ENCODE measurements at regions not wholly inside any gene's neighbourhood (a gene's known extent, or its start where the extent isn't known, plus 50 kb on each side); places are given as distances from the start of the nearest gene placed in this dataset.
A peak's percentile ranks its signal among the peaks of the same experiment; 100 is the strongest.

DNA sequence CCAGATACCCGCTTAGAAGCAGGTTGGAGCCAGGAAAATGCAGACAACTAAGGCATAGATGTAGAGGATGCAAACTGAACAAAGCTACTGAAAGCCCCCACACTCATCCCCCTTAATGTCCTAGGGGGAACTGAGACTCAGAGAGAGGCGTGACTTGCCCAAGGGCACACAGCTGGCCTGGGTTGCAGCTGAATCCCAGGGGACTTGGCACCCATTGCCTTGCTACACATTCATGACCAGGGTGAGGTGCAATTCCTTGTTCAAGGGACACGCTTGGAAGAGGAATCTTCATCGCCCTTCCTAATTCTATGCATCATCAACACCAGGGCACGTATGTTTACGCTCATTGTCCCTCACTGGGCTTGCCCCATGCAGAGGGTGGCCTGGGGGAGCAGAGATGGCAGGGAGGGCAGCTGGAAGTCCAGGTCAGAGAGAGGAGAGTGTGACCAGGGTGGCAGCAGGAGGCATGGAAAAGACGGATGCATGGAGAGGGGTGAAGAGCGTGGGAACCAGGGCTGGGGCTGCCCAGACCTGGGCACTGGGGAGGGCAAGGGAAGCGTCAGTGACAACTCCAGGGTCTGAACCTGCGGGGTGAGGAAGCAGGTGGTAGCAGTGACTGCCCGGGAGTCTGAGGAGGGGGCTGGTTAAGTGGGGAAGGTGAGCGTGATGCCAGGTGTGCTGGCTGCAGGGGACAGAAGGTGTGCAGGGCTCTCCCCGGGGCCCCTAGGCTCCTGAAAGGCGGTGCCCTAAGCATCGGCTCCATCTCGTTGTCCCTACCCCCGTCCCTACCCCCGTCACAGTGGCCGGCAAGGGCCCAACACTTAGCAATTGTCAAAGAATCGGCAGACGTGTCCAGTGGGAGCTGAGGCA, 267.1 kb upstream of the TNRC6C start:
- no peaks in the 10 kb centered on the region for H3K9me3 ChIP-seq
- H3K27ac ChIP-seq: peak overlapping the region in 1 of 10 donors; percentile 4
- no peaks in the 10 kb centered on the region for H3K36me3 ChIP-seq
- no peak for DNase-seq
- intact Hi-C loops (cut with DNase I): loop anchor here in 1 of 10 donors (10.0 kb wide), 1 partner anchor 147 kb away; no protein-coding TSS in a partner anchor
- ATAC-seq: peak in 1 of 8 donors; percentile 7
- no peak overlapping the region for H3K4me3 ChIP-seq
- TF ChIP-seq, protein P1, sequence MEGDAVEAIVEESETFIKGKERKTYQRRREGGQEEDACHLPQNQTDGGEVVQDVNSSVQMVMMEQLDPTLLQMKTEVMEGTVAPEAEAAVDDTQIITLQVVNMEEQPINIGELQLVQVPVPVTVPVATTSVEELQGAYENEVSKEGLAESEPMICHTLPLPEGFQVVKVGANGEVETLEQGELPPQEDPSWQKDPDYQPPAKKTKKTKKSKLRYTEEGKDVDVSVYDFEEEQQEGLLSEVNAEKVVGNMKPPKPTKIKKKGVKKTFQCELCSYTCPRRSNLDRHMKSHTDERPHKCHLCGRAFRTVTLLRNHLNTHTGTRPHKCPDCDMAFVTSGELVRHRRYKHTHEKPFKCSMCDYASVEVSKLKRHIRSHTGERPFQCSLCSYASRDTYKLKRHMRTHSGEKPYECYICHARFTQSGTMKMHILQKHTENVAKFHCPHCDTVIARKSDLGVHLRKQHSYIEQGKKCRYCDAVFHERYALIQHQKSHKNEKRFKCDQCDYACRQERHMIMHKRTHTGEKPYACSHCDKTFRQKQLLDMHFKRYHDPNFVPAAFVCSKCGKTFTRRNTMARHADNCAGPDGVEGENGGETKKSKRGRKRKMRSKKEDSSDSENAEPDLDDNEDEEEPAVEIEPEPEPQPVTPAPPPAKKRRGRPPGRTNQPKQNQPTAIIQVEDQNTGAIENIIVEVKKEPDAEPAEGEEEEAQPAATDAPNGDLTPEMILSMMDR (IDR thresholded peaks at IDR 0.05): no peak
- H3K27me3 ChIP-seq: peaks cover 0 to 38% (median 14%) of the 10 kb centered on the region in 7 donors
- WGBS, 2 donors: 89 to 91% methylated on average over 21 of the region's 21 CpGs
- H3K4me1 ChIP-seq: peaks cover 0 to 24% (median 8%) of the 10 kb centered on the region in 9 donors

DNA sequence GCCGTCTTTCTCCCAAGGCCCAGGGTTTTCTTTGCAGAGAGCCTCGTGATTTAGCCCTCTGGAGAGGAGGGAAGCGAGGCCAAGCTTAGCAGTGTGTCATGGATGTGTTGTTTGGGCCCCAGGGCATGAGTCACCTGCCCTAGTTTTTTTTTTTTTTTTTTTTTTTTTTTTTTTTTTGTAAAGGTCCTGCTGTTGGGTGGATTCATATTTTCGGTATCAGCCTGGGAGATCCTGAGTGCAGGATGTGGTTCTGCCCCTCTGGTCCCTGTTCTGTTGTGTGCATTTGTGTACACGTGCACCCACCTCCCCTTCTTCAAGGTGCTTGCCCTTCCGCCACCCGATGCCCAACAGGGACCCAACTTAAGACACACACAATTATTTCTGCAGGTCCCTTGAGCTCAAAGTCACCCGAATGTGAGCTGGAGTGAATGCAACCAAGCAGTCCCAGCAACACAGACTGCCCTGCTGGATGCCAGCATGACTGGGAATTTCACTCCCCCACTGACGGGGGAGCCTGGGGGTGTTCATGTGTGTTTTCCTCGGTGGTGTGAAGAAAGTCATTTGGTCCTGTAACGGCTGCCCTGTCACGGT, 265.8 kb upstream of the TNRC6C start:
- no peaks in the 10 kb centered on the region for H3K9me3 ChIP-seq
- WGBS, 2 donors: 83 to 86% methylated on average over 12 of the region's 12 CpGs
- no peak overlapping the region for H3K27ac ChIP-seq
- TF ChIP-seq, protein P1 (IDR thresholded peaks at IDR 0.05): no peak
- H3K4me1 ChIP-seq: peaks cover 0 to 29% (median 8%) of the 10 kb centered on the region in 9 donors
- no peaks in the 10 kb centered on the region for H3K36me3 ChIP-seq
- peaks cover 0 to 49% (median 20%) of the 10 kb centered on the region in 7 donors for H3K27me3 ChIP-seq
- no peak overlapping the region for H3K4me3 ChIP-seq
- DNase-seq (no peak), ATAC-seq (no peak)
- intact Hi-C loops (cut with DNase I): loop anchor here in 1 of 10 donors (10.0 kb wide), 1 partner anchor 148 kb away; no protein-coding TSS in a partner anchor

DNA sequence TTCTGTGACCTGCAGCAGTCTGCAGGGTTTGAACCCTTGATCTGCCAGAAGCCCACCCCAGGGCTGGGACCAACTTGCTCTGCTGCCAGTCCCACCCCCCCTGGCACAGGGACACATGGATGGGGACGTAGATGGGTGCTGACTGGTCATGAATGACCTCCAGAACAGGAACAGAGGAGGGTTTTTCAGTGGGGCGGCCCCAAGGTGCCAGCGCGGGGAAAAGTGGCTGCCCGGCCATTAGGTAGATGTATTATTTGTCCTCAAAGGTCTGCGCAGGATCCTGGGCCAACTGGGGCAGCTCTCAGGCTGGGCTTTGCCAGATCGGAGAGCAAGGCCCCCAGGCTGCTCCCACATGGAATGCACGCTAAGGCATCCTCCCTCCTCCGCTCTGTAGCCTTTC, 265.2 kb upstream of the TNRC6C start:
- WGBS, 2 donors: 86 to 87% methylated on average over 9 of the region's 9 CpGs
- Histone ChIP-seq H3K4me1 (peaks cover 0 to 29% (median 8%) of the 10 kb centered on the region in 9 donors), H3K36me3 (no peaks in the 10 kb centered on the region), H3K4me3 (no peak overlapping the region), H3K27ac (no peak overlapping the region), H3K27me3 (peaks cover 0 to 49% (median 20%) of the 10 kb centered on the region in 7 donors), H3K9me3 (no peaks in the 10 kb centered on the region)
- TF ChIP-seq, protein P1 (IDR thresholded peaks at IDR 0.05): no peak
- DNase-seq (no peak), ATAC-seq (no peak)
- intact Hi-C loops (cut with DNase I): loop anchor here in 1 of 10 donors (10.0 kb wide), 1 partner anchor 148 kb away; no protein-coding TSS in a partner anchor

DNA sequence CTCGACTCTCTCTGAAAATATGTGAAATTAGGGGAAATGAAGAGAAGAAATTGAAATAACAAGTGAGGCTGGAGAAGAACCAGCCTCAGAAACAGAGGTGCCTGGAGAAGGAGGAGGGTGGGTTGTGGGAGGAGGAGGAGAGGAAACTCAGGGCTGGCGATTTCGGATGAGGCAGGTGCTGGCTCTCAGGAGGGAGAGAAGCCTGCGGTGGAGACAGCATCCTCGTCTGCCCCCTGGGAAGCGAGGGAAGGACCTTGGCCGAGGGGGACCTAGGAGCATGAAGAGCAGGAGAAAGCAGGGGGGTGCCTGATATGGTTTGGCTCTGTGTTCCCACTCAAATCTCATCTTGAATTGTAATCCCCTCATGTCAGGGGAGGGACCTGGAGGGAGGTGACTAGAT, 264.7 kb upstream of the TNRC6C start:
- peaks cover 0 to 49% (median 20%) of the 10 kb centered on the region in 7 donors for H3K27me3 ChIP-seq
- no peak overlapping the region for H3K4me3 ChIP-seq
- no peak overlapping the region for H3K27ac ChIP-seq
- intact Hi-C loops (cut with DNase I): loop anchor here in 1 of 10 donors (10.0 kb wide), 1 partner anchor 149 kb away; no protein-coding TSS in a partner anchor
- no peak for DNase-seq
- TF ChIP-seq, protein P1 (IDR thresholded peaks at IDR 0.05): no peak
- WGBS, 2 donors: 71 to 79% methylated on average over 7 of the region's 7 CpGs
- H3K36me3 ChIP-seq: no peaks in the 10 kb centered on the region
- ATAC-seq: no peak
- H3K9me3 ChIP-seq: no peaks in the 10 kb centered on the region
- peaks cover 0 to 29% (median 8%) of the 10 kb centered on the region in 9 donors for H3K4me1 ChIP-seq
